ENCODE measurements at regions not wholly inside any gene's neighbourhood (a gene's known extent, or its start where the extent isn't known, plus 50 kb on each side); places are given as distances from the start of the nearest gene placed in this dataset.
"Not testable (repeated sequence)": the region's sequence is repeated elsewhere in the genome, so short reads cannot be mapped to it uniquely, and the experiment has no call there.

- DNase-seq (ENCODE audit: low read depth in 2 of 2), result not testable (repeated sequence)
These were observed 197.1 kb upstream of the TBL1XR1 start for GRCh38 chr3:177394231-177395024.

DNA sequence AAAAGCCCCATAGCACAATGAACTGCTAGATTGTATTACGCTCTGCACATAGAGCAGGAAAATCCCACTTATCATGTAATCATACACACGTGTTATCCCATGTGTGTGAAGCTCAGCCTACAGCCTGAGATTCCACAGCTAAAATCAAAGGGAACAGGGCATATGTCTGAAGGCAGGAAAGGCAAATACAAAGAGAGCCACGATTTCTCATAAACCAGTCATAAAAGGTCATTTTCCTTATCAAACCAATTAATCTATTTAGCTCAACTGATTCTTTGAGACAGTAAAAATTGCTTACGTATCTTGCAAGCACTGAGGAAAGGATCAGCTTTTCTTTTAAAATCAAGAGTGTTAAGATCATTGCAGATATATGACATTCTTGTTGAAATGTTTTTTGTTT lies 199.5 kb upstream of the TBL1XR1 start:
- no peak for DNase-seq (ENCODE audit: low read depth in 2 of 2)

DNA sequence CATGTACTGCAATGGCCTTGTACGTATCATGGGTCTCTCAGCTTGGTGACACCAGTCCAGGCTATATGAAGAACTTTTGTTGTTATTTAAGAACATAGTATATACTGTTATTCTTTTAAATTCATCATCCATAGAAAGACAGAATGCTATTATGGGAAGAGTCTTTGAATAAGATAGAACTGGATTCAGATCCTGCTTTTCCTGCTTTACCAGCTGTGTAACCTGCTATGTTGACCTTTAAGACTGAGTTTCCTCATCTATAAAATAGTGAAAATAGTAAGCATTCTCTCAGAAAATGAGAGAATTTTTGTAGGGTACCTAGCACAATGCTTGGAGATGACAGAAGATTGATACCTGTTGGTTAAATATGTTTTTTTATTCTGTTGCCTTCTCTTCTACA lies 204.1 kb upstream of the TBL1XR1 start:
- DNase-seq (ENCODE audit: low read depth in 2 of 2), result no peak

GRCh38 chr3:177402533-177402932 lies 205.3 kb upstream of the TBL1XR1 start:
- no peak for DNase-seq (ENCODE audit: low read depth in 2 of 2)

DNA sequence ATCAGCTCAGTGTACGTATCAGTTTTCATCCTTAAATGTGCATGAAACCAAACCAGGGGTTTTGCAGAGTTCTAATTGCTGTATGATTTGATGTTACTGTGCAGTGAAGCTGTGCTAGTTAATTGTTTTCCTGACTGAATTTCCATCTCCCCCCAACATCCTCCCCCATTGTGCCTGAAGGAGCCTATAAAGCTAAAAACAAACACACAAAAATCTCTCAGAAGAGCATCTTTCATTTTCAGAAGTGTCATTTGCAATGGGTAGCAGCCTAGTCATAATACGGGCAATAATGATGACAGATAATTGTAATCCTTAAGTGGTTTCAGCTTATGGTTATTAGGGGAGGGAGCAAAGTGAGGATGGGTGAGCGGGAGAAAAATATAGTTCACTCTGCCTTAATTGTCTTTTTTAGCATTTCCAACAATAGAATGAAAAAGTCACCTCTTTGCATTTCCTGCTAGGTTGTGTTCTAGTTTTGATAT lies 207.9 kb upstream of the TBL1XR1 start:
- DNase-seq (ENCODE audit: low read depth in 2 of 2), result no peak

- no peak for DNase-seq (ENCODE audit: low read depth in 2 of 2)
These were observed 213.4 kb upstream of the TBL1XR1 start for GRCh38 chr3:177410730-177411129.

GRCh38 chr3:177411201-177411600 lies 213.9 kb upstream of the TBL1XR1 start:
- DNase-seq (ENCODE audit: low read depth in 2 of 2), result no peak

GRCh38 chr3:177412677-177413170 lies 215.4 kb upstream of the TBL1XR1 start:
- DNase-seq (ENCODE audit: low read depth in 2 of 2), result not testable (repeated sequence)

- DNase-seq (ENCODE audit: low read depth in 2 of 2), result no peak
These were observed 216.8 kb upstream of the TBL1XR1 start for GRCh38 chr3:177414093-177414492.

DNA sequence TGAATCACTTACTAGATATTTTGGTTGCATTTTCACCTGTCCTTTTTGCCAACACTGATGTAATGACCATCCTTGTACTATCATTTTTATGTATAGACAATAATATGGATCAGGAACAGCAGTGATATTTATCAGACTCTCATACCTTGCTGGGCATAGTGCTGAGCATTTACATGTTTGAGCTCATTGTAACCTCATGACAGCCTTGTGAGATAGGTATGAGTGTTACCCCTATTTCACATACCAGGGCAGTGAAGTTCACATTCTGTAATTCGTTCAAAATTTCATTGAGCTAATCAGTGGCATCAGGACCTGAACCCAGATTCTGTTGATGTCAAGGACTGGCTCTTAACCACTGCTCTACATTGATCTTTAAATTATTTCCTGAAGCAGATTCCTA lies 221.5 kb upstream of the TBL1XR1 start:
- DNase-seq (ENCODE audit: low read depth in 2 of 2), result no peak

GRCh38 chr3:177419904-177420601 lies 222.8 kb upstream of the TBL1XR1 start:
- DNase-seq (ENCODE audit: low read depth in 2 of 2), result no peak

GRCh38 chr3:177420651-177421480 lies 223.6 kb upstream of the TBL1XR1 start:
- DNase-seq (ENCODE audit: low read depth in 2 of 2), result no peak

GRCh38 chr3:177421481-177421785 lies 224.2 kb upstream of the TBL1XR1 start:
- no peak for DNase-seq (ENCODE audit: low read depth in 2 of 2)

DNA sequence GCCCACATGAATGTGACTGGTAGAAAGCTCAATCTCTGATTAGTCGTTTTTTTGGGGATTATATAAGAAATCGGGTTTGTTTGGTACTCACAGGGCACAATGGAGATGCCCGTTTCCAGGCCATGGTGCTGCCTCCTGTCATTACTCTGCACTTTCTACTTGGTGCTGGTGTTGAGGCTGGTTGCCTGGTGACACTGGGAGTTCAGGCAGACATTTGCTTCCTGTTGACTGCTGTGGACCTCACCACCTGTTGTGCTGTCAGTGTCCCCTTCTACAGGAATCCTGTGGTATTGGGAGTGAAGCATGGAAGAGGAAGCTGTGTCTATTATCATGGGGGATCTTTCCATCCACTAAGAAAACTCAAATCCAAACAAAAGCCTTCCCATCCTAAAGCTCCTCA lies 227.2 kb upstream of the TBL1XR1 start:
- no peak for DNase-seq (ENCODE audit: low read depth in 2 of 2)

GRCh38 chr3:177425042-177425441 lies 227.8 kb upstream of the TBL1XR1 start:
- no peak for DNase-seq (ENCODE audit: low read depth in 2 of 2)

GRCh38 chr3:177426106-177426877 lies 229.0 kb upstream of the TBL1XR1 start:
- no peak for DNase-seq (ENCODE audit: low read depth in 2 of 2)

DNA sequence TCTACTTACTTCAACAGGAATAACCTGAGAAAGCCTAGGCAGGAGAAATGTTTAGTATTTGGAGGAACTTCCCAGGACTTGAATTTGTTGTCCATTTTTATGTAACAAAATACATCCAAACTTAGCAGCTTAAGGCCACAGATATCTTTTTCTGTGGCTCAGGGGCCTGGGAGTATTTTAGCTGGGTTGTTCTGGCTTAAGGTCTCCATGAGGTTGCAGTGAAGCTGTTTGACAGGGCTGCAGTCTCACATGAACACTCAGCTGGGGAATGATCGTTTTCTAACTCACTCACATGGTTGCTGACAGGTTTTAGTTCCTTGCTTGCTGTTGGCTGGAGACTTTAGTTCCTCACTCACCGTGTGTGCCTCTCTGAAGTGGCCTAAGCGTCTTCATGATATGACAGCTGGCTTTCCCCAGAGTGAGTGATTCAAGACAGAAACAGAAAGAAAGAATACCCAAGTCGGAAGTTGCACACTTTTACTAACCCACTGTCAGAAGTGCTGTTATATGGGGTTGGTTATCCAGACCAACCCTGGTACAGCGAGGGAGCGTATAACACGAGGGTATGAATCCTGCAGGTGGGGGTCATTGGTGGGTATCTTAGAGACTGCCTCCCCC lies 229.7 kb upstream of the TBL1XR1 start:
- DNase-seq (ENCODE audit: low read depth in 2 of 2), result peak; percentile 15 to 25

DNA sequence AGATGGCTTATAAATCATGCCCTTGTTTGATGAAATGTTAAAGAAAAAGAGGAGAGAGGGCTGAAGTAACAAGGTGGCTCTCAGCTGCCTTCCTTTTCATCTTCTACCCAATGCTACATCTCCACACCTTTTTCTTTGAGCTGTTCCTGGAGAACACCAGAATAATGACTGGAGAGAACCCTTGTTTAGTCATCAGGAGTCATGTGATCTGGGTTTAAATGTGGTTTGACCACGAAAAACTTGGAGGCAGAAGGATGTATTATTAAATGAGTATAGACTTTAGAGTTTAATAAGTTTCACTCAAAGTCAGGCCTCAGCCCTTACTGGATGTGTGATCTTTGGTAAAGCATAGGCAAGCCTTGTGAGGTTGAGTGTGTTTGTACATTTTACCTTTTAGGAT lies 230.3 kb upstream of the TBL1XR1 start:
- no peak for DNase-seq (ENCODE audit: low read depth in 2 of 2)

DNA sequence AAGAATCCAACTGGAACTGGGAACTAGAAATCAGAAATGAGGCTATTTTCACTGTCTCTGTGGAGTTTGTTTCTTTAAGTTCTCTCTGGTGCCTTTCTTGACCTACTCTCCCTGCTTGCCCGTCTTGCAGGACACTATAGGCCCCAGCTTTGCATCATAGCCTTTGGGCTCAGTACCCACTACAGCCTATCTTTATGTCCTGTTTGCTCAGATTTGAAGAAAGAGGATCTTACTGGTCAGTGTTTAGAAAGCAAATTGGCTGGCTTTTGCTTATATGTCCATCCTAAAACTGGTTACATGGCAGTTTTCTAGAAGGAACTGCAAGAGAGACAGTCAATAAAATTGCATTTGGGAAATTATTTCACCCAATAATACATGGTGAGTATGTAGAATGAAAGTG lies 231.8 kb upstream of the TBL1XR1 start:
- no peak for DNase-seq (ENCODE audit: low read depth in 2 of 2)

DNA sequence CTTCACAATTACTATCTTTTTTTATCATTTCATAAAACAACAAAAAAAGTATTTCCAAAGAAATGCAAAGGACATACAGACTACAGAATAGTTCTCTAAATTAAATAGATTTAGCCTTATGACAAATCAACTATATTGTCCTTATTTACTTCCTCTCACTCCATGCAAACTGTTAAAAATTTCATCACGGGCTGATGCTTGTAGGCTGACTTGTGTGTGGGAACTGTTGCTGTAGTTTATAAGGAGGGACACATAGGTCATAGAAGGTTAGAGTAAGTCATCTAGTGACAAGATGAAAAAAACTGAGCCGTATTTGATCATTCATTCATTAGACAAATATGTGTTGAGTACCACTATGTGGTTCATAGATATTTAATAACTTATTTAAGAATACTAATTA lies 232.5 kb upstream of the TBL1XR1 start:
- no peak for DNase-seq (ENCODE audit: low read depth in 2 of 2)

DNA sequence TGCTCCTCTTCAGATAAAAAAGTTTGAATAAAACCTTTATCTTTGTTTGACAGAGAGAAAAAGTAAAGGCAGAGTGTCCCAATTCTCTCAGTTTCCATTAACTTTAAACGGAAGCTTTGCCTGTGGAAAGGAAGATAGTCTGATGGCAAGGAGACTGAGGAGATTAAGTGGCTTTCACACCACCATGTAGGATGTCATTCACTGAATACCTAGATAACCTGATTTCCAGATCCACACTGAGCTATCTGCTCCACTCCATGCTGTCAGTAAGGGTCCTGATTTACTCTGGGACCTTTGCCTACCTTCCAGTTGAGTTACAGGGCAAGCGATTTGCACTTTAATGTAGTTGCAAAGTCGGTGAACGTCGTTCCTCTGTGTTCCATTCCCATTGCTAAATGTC lies 233.4 kb upstream of the TBL1XR1 start:
- DNase-seq (ENCODE audit: low read depth in 2 of 2), result no peak

All from stimulated activated CD8-positive, alpha-beta memory T cell treated with anti-CD3 and anti-CD28 coated beads, Interleukin-2, amount 100 ng/mL, for 48 hours (primary cell).